CD1c-positive myeloid dendritic cell (primary cell): ENCODE measurements at regions not wholly inside any gene's neighbourhood (a gene's known extent, or its start where the extent isn't known, plus 50 kb on each side); places are given as distances from the start of the nearest gene placed in this dataset.
"Not testable (repeated sequence)": the region's sequence is repeated elsewhere in the genome, so short reads cannot be mapped to it uniquely, and the experiment has no call there.

Source experiments
- DNase-seq: peaks from one replicate; pipeline ENCODE4 v3.0.0-alpha.2; 2016; ENCODE audit errors: extremely low spot score

DNA sequence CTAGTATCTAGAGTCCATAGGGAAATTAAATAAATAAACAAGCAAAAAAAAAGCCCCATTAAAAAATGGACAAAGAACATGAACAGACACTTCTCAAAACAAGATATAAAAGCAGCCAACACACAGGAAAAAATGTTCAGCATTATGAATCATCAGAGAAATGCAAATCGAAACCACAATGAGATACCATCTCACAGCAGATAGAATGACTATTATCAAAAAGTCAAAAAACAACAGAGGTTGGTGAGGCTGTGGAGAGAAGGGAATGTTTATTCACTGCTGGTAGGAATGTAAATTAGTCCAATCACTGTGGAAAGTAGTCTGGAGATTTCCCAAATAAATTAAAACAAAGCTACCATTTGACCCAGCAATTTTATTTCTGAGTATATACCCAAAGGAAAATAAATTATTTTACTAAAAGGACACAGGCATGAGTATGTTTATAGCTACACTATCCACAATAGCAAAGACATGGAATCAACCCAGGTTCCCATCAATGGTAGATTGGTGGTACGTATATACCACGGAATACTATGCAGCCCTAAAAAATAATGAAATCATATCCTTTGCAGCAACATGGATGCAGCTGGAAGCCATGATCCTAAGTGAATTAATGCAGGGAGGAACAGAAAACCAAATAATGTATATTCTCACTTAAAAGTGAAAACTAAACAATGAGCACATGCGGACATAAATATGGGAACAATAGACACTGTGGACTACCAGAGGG lies 366.5 kb upstream of the SEMA3C start:
- DNase-seq, result no peak

- DNase-seq, result no peak
Measured at GRCh38 chr7:81284576-81284975, 365.7 kb upstream of the SEMA3C start.

- DNase-seq, result no peak
Measured at GRCh38 chr7:81280531-81280930, 361.7 kb upstream of the SEMA3C start.

DNA sequence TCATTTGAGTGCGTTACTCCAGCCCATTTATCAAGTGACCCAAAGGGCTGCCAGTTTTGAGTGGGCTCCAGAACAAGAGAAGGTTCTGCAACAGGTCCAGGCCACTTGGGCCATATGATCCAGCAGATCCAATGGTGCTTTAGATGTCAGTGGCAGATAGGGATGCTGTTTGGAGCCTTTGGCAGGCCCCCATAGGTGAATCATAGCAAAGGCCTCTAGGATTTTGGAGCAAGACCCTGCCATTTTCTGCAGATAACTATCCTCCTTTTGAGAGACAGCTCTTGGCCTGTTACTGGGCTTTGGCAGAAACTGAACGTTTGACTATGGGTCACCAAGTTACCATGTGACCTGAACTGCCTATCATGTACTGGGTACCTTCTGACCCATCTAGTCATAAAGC lies 358.8 kb upstream of the SEMA3C start:
- no peak for DNase-seq

DNA sequence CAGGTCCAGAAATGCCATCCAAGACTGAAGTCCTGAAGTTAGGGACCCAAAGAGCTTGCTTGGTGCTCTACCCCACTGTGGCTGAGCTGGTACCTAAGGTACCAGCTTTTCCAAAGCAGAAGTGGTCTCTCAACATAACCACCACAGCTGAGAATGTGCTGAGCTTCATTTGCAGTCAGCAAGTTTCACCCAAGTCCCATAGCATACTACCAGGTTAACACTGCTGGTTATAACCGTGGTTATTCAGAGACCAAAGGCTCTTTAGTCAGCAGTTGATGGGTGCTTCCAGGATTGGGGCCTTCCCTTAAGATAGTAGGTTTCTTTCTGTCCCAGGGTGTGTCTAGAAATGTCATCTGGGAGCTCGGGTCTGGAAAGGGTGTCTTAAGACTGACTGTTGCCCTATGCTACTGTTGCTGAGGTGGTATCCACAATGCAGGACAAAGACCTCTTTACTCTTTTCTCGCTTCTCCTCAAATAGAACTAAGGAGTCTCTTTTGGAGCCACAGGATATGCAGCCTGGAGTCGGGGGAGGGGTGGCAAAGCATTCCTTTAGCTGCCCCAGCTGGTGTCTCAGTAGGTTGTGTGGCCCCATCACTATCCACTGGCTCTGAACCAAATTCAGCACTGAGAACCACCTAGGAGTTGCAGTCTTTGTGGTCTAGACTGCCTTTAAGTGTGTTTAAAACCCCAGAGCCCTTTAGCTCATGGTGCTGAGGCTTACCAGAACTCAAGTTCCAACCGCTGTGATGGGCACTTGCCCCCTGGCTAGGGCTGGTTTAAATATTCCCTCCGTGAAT lies 354.9 kb upstream of the SEMA3C start:
- no peak for DNase-seq

- DNase-seq, result no peak
Measured at GRCh38 chr7:81272176-81272575, 353.3 kb upstream of the SEMA3C start.

DNA sequence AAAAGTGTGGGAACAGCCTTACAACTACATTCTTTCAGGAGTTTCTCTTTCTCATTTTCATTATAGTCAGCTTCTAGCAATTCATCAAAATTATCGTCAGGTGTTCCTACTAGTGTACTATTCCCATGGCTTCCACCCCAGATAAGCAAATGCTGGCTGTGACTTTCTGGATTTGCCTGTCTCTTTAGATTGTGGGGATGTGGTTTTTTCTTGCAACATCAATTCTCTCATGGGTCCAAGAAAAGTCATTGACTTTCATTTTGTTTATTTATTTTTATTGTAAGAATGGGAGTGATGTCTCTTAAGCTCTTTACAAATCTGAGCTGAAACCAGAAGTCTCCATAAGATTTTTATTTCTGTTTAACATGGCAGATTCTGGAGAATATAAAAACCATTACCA lies 349.7 kb upstream of the SEMA3C start:
- DNase-seq, result no peak

GRCh38 chr7:81267508-81267907 lies 348.7 kb upstream of the SEMA3C start:
- no peak for DNase-seq

- no peak for DNase-seq
Measured at GRCh38 chr7:81264116-81264515, 345.3 kb upstream of the SEMA3C start.

- DNase-seq, result no peak
Measured at GRCh38 chr7:81260152-81260551, 341.3 kb upstream of the SEMA3C start.

- DNase-seq, result no peak
Measured at GRCh38 chr7:81256991-81257390, 338.1 kb upstream of the SEMA3C start.

GRCh38 chr7:81248420-81248819 lies 329.6 kb upstream of the SEMA3C start:
- DNase-seq, result no peak

DNA sequence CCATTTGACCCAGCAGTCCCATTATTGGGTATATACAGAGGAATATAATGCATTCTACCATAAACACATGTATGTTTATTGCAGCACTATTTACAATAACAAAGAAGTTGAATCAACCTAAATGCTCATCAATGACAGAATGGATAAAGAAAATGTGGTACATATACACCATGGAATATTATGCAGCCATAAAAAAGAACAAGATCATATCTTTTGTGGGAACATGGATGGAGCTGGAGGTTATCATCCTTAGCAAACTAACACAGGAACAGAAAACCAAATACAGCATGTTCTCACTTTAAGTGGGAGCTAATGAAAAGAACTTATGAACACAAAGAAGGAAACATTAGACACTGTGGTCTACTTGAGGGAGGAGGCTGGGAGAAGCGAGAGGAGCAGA lies 328.5 kb upstream of the SEMA3C start:
- DNase-seq, result not testable (repeated sequence)

- no peak for DNase-seq
Measured at GRCh38 chr7:81245353-81245752, 326.5 kb upstream of the SEMA3C start.

DNA sequence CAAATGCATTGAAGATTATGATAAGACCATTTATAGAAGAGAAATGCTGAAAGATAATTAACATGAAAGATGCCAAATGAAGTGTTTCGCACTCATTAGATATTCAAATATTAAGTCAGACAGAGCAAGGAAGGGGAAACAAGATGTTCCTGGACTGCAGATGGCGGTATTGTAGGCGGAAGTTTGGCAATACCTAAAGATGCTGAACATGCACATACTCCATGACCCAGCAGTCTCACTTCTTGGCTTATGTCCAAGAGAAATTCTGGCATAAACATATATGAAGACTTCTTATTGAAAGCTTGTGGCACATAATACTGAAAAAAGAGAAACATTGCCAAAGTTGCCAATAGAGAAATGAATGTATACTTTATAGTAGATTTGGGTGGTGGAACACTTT lies 325.4 kb upstream of the SEMA3C start:
- DNase-seq, result peak; percentile 2

DNA sequence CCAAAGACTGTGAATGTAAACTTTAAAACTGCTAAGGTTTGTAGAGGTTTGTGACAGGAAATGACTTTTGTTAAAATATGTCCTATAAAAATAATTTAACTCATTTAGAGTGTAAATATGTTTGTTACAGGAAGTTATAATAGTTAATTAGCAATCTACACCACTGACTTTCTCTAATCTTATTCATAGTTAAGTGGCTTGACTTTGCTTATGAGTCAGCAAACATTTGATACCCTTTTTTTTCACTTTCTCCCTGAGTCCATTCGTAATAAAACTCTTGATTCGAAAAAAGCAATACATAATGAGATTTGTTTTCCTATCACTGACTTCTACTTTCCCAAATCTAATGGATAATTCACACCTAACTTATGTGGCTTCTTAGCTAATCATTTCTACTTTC lies 317.7 kb upstream of the SEMA3C start:
- no peak for DNase-seq

- DNase-seq, result no peak
Measured at GRCh38 chr7:81235997-81236396, 317.1 kb upstream of the SEMA3C start.

DNA sequence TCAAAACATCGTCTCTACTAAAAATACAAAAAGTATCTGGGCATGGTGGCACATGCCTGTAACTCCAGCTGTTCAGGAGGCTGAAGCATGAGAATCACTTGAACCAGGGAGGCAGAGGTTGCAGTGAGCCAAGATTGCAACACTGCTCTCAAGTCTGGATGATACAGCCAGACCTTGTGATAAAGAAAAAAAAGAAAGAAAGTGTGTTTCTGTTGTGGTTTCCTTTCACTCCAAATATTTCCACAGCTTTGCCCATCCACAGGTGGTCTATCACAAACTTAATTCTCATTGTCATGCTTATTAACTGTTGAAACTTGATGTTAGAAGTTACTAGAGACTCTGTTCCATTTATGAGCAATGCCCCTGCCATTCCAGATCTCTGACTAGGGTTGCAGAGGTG lies 316.0 kb upstream of the SEMA3C start:
- DNase-seq, result no peak

- DNase-seq, result no peak
Measured at GRCh38 chr7:81233208-81233940, 314.5 kb upstream of the SEMA3C start.

GRCh38 chr7:81232084-81232799 lies 313.4 kb upstream of the SEMA3C start:
- no peak for DNase-seq

DNA sequence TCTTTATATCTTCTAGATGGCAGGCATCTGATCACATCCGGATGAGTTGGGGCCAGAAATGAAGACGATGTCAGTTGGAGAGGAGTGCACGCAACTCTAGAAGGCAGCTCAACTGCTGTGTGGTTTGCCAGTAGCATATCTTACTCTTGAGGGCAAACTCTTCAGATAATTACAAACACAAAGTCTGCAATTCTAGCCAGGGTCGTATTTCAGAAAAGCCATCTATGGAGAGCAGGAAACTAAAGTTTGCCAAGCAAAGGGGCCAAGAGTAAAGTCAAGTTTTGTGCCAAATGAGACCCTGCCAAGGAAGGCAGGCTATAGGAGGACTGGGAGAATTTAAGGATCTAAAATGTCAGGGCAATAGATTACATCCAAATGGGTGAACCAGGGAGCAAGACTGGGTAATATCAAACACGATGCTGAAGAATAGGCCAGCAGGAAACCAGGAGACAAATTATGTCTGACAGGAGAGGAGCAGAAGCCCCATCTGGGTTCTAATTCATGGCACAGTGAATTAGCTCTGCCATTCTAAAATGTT lies 312.5 kb upstream of the SEMA3C start:
- DNase-seq, result no peak

DNA sequence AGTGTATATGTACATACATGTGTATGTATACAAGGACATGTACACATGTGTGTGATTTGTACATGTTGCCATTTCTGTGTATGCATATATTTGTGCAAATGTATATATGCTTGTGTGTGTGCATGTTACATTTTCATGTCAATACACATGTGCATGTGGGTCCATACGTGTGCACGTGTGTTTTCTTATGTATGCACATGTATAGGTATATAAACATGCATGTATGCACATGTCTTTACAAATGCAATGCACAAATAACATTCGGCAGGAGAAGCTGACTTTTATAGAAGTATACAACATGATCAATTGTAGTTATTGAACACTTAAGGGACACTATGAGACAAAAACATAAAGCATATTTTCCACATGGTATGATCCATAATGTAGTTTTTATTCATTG lies 307.4 kb upstream of the SEMA3C start:
- DNase-seq, result no peak
